Neural cell (in vitro differentiated cells): ENCODE measurements at regions not wholly inside any gene's neighbourhood (a gene's known extent, or its start where the extent isn't known, plus 50 kb on each side); places are given as distances from the start of the nearest gene placed in this dataset.

Experiments
- H2AFZ ChIP-seq: fragments of 200-600, 300-800 bp; sonication (generic), shearing (Covaris generic); 2 replicates; pipeline ENCODE4 v1.6.0; 2014; ENCODE audit warnings: low read depth, mild to moderate bottlenecking, antibody characterized with exemption, low read length, moderate library complexity
- H3F3A ChIP-seq: fragments of 200-600 bp; shearing (Covaris generic); 2 replicates; pipeline ENCODE4 v1.6.1; 2016; ENCODE audit warnings: mild to moderate bottlenecking, moderate library complexity, mixed read lengths, antibody characterized with exemption, low read length; ENCODE audit not compliant: insufficient read depth, poor library complexity, severe bottlenecking
- H3K27ac ChIP-seq: fragments of 200-600, 300-800 bp; sonication (generic), shearing (Covaris generic); 2 replicates; pipeline ENCODE4 v1.5.1; 2014; ENCODE audit warnings: mild to moderate bottlenecking, low read length, moderate library complexity
- H3K27me3 ChIP-seq: fragments of 300-800, 200-600 bp; sonication (generic), shearing (Covaris generic); 2 replicates; pipeline ENCODE4 v1.6.0; 2014; ENCODE audit warnings: mild to moderate bottlenecking, low read depth, low read length, moderate library complexity; ENCODE audit not compliant: insufficient read depth
- H3K36me3 ChIP-seq: fragments of 300-800, 200-600 bp; sonication (generic), shearing (Covaris generic); 2 replicates; pipeline ENCODE4 v1.5.1; 2014; ENCODE audit warnings: mild to moderate bottlenecking, antibody characterized with exemption, low read length, moderate library complexity; ENCODE audit not compliant: insufficient read depth
- H3K4me2 ChIP-seq: fragments of 300-800, 200-600 bp; sonication (generic), shearing (Covaris generic); 2 replicates; pipeline ENCODE4 v1.6.0; 2014; ENCODE audit warnings: mild to moderate bottlenecking, low read length
- H3K4me3 ChIP-seq: fragments of 300-800, 200-600 bp; sonication (generic), shearing (Covaris generic); 2 replicates; pipeline ENCODE4 v1.5.1; 2014; ENCODE audit warnings: mild to moderate bottlenecking, low read length, moderate library complexity
- H3K79me2 ChIP-seq: fragments of 200-600 bp; shearing (Covaris generic); replicated peaks from 2 replicates; pipeline ENCODE4 v1.6.0; 2014; ENCODE audit warnings: mild to moderate bottlenecking, low read length, moderate library complexity; ENCODE audit not compliant: insufficient read depth
- H3K9ac ChIP-seq: fragments of 300-800, 200-600 bp; sonication (generic), shearing (Covaris generic); 2 replicates; pipeline ENCODE4 v1.6.1; 2016; ENCODE audit warnings: mild to moderate bottlenecking, low read length, mixed read lengths
- H3K9me2 ChIP-seq: fragments of 200-600 bp; shearing (Covaris generic); 2 replicates; pipeline ENCODE4 v1.6.1; 2016; ENCODE audit warnings: mild to moderate bottlenecking, low read length, mixed read lengths; ENCODE audit not compliant: insufficient read depth
- H3K9me3 ChIP-seq: fragments of 200-600, 300-800 bp; sonication (generic), shearing (Covaris generic); 2 replicates; pipeline ENCODE4 v1.6.1; 2016; ENCODE audit warnings: mild to moderate bottlenecking, mixed run types, low read length, moderate library complexity, mixed read lengths
- H4K20me1 ChIP-seq: fragments of 200-600 bp; shearing (Covaris generic); 2 replicates; pipeline ENCODE4 v1.6.1; 2016; ENCODE audit warnings: mild to moderate bottlenecking, mixed run types; ENCODE audit not compliant: insufficient read depth
- EP300 ChIP-seq: fragments of 450-650 bp; conservative IDR thresholded peaks from 2 replicates; pipeline ENCODE4 v1.6.1; 2014; ENCODE audit warnings: antibody characterized with exemption, mild to moderate bottlenecking, moderate library complexity; ENCODE audit not compliant: poor library complexity, severe bottlenecking
- EZH2 ChIP-seq: fragments of 200-600, 300-800 bp; shearing (Covaris generic), sonication (generic); IDR thresholded peaks from 2 replicates; pipeline ENCODE4 v1.6.1; 2014; ENCODE audit warnings: antibody characterized with exemption, low read length, borderline replicate concordance, mild to moderate bottlenecking; ENCODE audit not compliant: insufficient read depth, poor library complexity, severe bottlenecking
- MXI1 ChIP-seq: fragments of 450-650 bp; conservative IDR thresholded peaks from 2 replicates; pipeline ENCODE4 v1.6.1; 2014; ENCODE audit warnings: antibody characterized with exemption, mild to moderate bottlenecking; ENCODE audit not compliant: poor library complexity, severe bottlenecking
- POLR2AphosphoS5 ChIP-seq: IDR thresholded peaks from 2 replicates; pipeline ENCODE4 v1.6.1; 2012
- RAD21 ChIP-seq: fragments of 450-650 bp; conservative IDR thresholded peaks from 2 replicates; pipeline ENCODE4 v1.6.1; 2014; ENCODE audit warnings: antibody characterized with exemption, mild to moderate bottlenecking, moderate library complexity
- SMC3 ChIP-seq: fragments of 450-650 bp; conservative IDR thresholded peaks from 2 replicates; pipeline ENCODE4 v1.6.1; 2014; ENCODE audit warnings: antibody characterized with exemption, mild to moderate bottlenecking, moderate library complexity; ENCODE audit not compliant: poor library complexity
- TAF1 ChIP-seq: IDR thresholded peaks from 2 replicates; pipeline ENCODE4 v1.6.1; 2012; ENCODE audit warnings: low read depth
- TF ChIP-seq, protein P1 (sequence below): fragments of 450-650 bp; IDR thresholded peaks from 2 replicates; pipeline ENCODE4 v1.5.1; 2014; ENCODE audit warnings: antibody characterized with exemption, mild to moderate bottlenecking, moderate library complexity; ENCODE audit not compliant: poor library complexity, severe bottlenecking
- TF ChIP-seq, protein P2 (sequence below): IDR thresholded peaks from 2 replicates; pipeline ENCODE4 v1.6.1; 2012; ENCODE audit warnings: borderline replicate concordance

DNA sequence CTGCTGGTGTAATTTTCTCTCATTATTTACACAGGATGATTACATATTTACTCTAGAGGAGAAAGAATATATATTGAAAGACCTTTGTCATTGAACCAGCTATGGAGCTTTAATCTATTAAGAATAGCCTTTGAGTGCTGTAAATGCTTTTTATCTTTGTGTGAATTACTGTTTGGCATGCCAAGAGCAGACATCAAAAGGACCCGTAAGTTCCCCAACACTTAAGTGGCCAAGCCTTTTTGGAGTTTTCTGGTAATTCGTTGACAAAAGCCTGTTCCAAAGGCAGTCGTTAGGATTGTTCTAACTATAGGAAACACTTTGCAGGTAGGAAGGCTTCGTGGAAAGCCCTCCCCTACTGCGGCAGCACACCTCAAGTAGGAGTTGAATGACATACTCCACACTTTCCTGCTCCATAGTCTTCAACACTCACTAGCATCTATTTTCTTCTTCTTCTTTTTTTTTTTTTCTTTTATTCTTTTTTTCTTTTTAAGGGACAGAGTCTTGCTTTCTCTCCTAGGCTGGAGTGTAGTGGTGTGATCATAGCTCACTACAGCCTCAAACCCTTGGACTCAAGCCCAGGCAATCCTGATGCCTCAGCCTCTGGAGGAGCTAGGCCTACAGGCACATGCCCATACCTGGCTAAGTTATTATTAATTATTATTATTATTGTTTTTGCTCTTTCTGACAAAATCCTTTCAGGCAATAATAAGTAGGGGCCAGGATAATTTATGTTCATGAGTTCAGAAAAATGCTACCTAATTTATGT, 98.6 kb downstream of the SUCNR1 start:
- no peaks in the 10 kb centered on the region for H3F3A ChIP-seq
- no peak overlapping the region for H3K4me3 ChIP-seq
- no peaks in the 10 kb centered on the region for H3K79me2 ChIP-seq
- H3K4me2 ChIP-seq: no peak overlapping the region
- no peak overlapping the region for H2AFZ ChIP-seq
- no peaks in the 10 kb centered on the region for H3K9me3 ChIP-seq
- H3K27me3 ChIP-seq: no peaks in the 10 kb centered on the region
- no peaks in the 10 kb centered on the region for H3K36me3 ChIP-seq
- TF ChIP-seq RAD21 (no peak), EZH2 (no peak), MXI1 (no peak), POLR2AphosphoS5 (no peak), TAF1 (no peak), SMC3 (no peak), EP300 (no peak)
- TF ChIP-seq, protein P1, sequence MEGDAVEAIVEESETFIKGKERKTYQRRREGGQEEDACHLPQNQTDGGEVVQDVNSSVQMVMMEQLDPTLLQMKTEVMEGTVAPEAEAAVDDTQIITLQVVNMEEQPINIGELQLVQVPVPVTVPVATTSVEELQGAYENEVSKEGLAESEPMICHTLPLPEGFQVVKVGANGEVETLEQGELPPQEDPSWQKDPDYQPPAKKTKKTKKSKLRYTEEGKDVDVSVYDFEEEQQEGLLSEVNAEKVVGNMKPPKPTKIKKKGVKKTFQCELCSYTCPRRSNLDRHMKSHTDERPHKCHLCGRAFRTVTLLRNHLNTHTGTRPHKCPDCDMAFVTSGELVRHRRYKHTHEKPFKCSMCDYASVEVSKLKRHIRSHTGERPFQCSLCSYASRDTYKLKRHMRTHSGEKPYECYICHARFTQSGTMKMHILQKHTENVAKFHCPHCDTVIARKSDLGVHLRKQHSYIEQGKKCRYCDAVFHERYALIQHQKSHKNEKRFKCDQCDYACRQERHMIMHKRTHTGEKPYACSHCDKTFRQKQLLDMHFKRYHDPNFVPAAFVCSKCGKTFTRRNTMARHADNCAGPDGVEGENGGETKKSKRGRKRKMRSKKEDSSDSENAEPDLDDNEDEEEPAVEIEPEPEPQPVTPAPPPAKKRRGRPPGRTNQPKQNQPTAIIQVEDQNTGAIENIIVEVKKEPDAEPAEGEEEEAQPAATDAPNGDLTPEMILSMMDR: no peak
- TF ChIP-seq, protein P2, sequence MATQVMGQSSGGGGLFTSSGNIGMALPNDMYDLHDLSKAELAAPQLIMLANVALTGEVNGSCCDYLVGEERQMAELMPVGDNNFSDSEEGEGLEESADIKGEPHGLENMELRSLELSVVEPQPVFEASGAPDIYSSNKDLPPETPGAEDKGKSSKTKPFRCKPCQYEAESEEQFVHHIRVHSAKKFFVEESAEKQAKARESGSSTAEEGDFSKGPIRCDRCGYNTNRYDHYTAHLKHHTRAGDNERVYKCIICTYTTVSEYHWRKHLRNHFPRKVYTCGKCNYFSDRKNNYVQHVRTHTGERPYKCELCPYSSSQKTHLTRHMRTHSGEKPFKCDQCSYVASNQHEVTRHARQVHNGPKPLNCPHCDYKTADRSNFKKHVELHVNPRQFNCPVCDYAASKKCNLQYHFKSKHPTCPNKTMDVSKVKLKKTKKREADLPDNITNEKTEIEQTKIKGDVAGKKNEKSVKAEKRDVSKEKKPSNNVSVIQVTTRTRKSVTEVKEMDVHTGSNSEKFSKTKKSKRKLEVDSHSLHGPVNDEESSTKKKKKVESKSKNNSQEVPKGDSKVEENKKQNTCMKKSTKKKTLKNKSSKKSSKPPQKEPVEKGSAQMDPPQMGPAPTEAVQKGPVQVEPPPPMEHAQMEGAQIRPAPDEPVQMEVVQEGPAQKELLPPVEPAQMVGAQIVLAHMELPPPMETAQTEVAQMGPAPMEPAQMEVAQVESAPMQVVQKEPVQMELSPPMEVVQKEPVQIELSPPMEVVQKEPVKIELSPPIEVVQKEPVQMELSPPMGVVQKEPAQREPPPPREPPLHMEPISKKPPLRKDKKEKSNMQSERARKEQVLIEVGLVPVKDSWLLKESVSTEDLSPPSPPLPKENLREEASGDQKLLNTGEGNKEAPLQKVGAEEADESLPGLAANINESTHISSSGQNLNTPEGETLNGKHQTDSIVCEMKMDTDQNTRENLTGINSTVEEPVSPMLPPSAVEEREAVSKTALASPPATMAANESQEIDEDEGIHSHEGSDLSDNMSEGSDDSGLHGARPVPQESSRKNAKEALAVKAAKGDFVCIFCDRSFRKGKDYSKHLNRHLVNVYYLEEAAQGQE: no peak
- H3K27ac ChIP-seq: no peak overlapping the region
- no peaks in the 10 kb centered on the region for H4K20me1 ChIP-seq
- H3K9me2 ChIP-seq: no peaks in the 10 kb centered on the region
- no peak overlapping the region for H3K9ac ChIP-seq

DNA sequence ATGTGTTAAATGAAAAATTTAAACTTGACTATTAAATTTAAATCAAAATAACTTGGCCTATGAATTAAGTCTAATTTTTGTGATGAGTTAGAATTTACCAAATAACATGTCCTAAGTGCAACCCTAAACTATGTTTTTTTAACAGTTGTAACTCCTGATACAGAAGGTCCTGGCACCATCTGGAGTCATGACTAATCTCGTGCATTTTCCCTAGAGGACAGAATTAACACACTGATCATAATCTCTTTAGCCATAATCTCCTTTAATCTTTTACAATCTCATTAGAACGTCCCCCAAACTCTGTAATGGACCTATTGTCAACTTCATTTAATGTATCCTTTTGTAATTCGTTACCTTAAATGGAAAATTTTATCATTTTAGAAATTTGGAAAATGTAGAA, 100.6 kb downstream of the SUCNR1 start:
- Histone ChIP-seq H3K27me3 (no peaks in the 10 kb centered on the region), H3F3A (no peaks in the 10 kb centered on the region), H2AFZ (no peak overlapping the region), H3K79me2 (no peaks in the 10 kb centered on the region), H3K9me3 (no peaks in the 10 kb centered on the region), H3K4me3 (no peak overlapping the region), H3K36me3 (no peaks in the 10 kb centered on the region), H3K9me2 (no peaks in the 10 kb centered on the region), H4K20me1 (no peaks in the 10 kb centered on the region), H3K4me2 (no peak overlapping the region), H3K27ac (no peak overlapping the region), H3K9ac (no peak overlapping the region)
- TF ChIP-seq, protein P1: no peak
- no peak for TF ChIP-seq MXI1
- no peak for TF ChIP-seq EP300
